Astrocyte (in vitro differentiated cells and primary cell): ENCODE measurements at regions not wholly inside any gene's neighbourhood (a gene's known extent, or its start where the extent isn't known, plus 50 kb on each side); places are given as distances from the start of the nearest gene placed in this dataset.

Experiments used
- DNase-seq: peaks from one replicate; pipeline ENCODE4 v3.0.0-alpha.2; 2010; ENCODE audit warnings: low read depth
- FAIRE-seq: peaks from 2 replicates; lab custom pipeline; 2011; peaks lifted over from hg19 to GRCh38; lab: Jason Lieb, UNC
- H2AFZ ChIP-seq: 2 replicates; pipeline ENCODE4 v1.6.0; 2012; ENCODE audit warnings: low read depth, low read length, inconsistent platforms
- H3K27ac ChIP-seq: 2 replicates; pipeline ENCODE4 v1.5.1; 2011; ENCODE audit warnings: low read depth, low read length, inconsistent platforms
- H3K27me3 ChIP-seq: 2 replicates; pipeline ENCODE4 v1.6.0; 2011; ENCODE audit warnings: low read length, inconsistent platforms; ENCODE audit not compliant: insufficient read depth
- H3K36me3 ChIP-seq: 2 replicates; pipeline ENCODE4 v1.5.1; 2011; ENCODE audit warnings: low read length, inconsistent platforms; ENCODE audit not compliant: insufficient read depth
- H3K4me1 ChIP-seq: 2 replicates; pipeline ENCODE4 v1.5.1; 2011; ENCODE audit warnings: low read length, inconsistent platforms; ENCODE audit not compliant: insufficient read depth
- H3K4me2 ChIP-seq: 2 replicates; pipeline ENCODE4 v1.6.0; 2012; ENCODE audit warnings: low read length, inconsistent platforms
- H3K4me3 ChIP-seq: 2 replicates; pipeline ENCODE4 v1.5.1; 2011; ENCODE audit warnings: low read depth, mild to moderate bottlenecking, low read length, inconsistent platforms; ENCODE audit not compliant: insufficient read depth
- H3K79me2 ChIP-seq: 2 replicates; pipeline ENCODE4 v1.6.0; 2012; ENCODE audit warnings: mild to moderate bottlenecking, low read length, inconsistent platforms; ENCODE audit not compliant: insufficient read depth
- H3K9ac ChIP-seq: 2 replicates; pipeline ENCODE4 v1.6.0; 2012; ENCODE audit warnings: mild to moderate bottlenecking, low read length, inconsistent platforms
- H3K9me3 ChIP-seq: 2 replicates; pipeline ENCODE4 v1.5.1; 2012; ENCODE audit warnings: low read depth, mild to moderate bottlenecking, low read length, inconsistent platforms; ENCODE audit not compliant: insufficient read depth
- H4K20me1 ChIP-seq: 2 replicates; pipeline ENCODE4 v1.6.0; 2012; ENCODE audit warnings: low read length, inconsistent platforms; ENCODE audit not compliant: insufficient read depth
- H3K27ac Mint-ChIP-seq: one replicate; pipeline ENCODE4 v1.8.0; 2021; ENCODE audit warnings: mild to moderate bottlenecking, mixed read lengths; ENCODE audit not compliant: unreplicated experiment
- H3K27me3 Mint-ChIP-seq: one replicate; pipeline ENCODE4 v1.8.0; 2021; ENCODE audit warnings: low read depth, mixed read lengths; ENCODE audit not compliant: unreplicated experiment
- H3K36me3 Mint-ChIP-seq: one replicate; pipeline ENCODE4 v1.8.0; 2021; ENCODE audit warnings: low read depth, mixed read lengths; ENCODE audit not compliant: unreplicated experiment
- H3K4me1 Mint-ChIP-seq: one replicate; pipeline ENCODE4 v1.8.0; 2021; ENCODE audit warnings: low read depth, mixed read lengths; ENCODE audit not compliant: unreplicated experiment
- H3K4me3 Mint-ChIP-seq: one replicate; pipeline ENCODE4 v1.8.0; 2021; ENCODE audit warnings: mild to moderate bottlenecking, moderate library complexity, mixed read lengths; ENCODE audit not compliant: unreplicated experiment
- H3K9me3 Mint-ChIP-seq: one replicate; pipeline ENCODE4 v1.8.0; 2021; ENCODE audit warnings: mild to moderate bottlenecking, mixed read lengths; ENCODE audit not compliant: unreplicated experiment
- EZH2 ChIP-seq: IDR thresholded peaks from 2 replicates; pipeline ENCODE4 v1.6.1; 2012; ENCODE audit warnings: mild to moderate bottlenecking, low read length, inconsistent platforms; ENCODE audit not compliant: insufficient read depth
- TF ChIP-seq, protein P1 (sequence below): IDR thresholded peaks from 2 replicates; pipeline ENCODE4 v1.5.1; 2011; ENCODE audit warnings: low read depth, mild to moderate bottlenecking, inconsistent platforms, low read length, moderate library complexity; ENCODE audit not compliant: insufficient read depth

DNA sequence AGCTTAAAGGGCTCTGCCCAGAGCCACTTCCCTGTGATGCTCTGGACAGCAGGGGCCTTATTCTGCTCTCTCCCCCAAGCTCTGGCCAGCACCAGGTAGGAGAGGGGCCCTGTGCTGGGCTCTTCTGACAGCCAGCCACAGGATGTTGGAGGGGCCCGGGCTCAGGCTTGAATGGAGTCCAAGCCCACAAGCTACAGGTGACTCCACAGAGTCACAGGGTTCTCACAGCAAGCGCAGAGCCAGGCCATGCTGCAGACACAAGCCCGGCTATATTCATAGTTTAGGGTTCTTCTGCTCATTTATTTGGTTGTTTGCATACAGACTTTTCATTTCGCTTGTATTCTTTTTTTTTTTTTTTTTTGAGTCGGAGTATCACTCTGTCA is 1392.8 kb downstream of the BRD1 start:
- Histone ChIP-seq H3K27me3 (no peaks in the 10 kb centered on the region), H3K9me3 (no peaks in the 10 kb centered on the region), H3K4me3 (no peak overlapping the region), H3K27ac (no peak overlapping the region), H3K9ac (no peak overlapping the region), H4K20me1 (no peaks in the 10 kb centered on the region), H3K36me3 (no peaks in the 10 kb centered on the region), H2AFZ (no peak overlapping the region), H3K4me2 (no peak overlapping the region), H3K4me1 (no peaks in the 10 kb centered on the region), H3K79me2 (no peaks in the 10 kb centered on the region)
- H3K36me3 Mint-ChIP-seq, result no peaks in the 10 kb centered on the region
- no peak for DNase-seq
- no peak overlapping the region for H3K27ac Mint-ChIP-seq
- no peak for FAIRE-seq
- peaks cover 2% of the 10 kb centered on the region for H3K9me3 Mint-ChIP-seq
- peaks cover 37% of the 10 kb centered on the region for H3K27me3 Mint-ChIP-seq
- TF ChIP-seq, protein P1, sequence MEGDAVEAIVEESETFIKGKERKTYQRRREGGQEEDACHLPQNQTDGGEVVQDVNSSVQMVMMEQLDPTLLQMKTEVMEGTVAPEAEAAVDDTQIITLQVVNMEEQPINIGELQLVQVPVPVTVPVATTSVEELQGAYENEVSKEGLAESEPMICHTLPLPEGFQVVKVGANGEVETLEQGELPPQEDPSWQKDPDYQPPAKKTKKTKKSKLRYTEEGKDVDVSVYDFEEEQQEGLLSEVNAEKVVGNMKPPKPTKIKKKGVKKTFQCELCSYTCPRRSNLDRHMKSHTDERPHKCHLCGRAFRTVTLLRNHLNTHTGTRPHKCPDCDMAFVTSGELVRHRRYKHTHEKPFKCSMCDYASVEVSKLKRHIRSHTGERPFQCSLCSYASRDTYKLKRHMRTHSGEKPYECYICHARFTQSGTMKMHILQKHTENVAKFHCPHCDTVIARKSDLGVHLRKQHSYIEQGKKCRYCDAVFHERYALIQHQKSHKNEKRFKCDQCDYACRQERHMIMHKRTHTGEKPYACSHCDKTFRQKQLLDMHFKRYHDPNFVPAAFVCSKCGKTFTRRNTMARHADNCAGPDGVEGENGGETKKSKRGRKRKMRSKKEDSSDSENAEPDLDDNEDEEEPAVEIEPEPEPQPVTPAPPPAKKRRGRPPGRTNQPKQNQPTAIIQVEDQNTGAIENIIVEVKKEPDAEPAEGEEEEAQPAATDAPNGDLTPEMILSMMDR, result no peak
- no peak for TF ChIP-seq EZH2
- peaks cover 4% of the 10 kb centered on the region for H3K4me1 Mint-ChIP-seq
- no peak overlapping the region for H3K4me3 Mint-ChIP-seq

DNA sequence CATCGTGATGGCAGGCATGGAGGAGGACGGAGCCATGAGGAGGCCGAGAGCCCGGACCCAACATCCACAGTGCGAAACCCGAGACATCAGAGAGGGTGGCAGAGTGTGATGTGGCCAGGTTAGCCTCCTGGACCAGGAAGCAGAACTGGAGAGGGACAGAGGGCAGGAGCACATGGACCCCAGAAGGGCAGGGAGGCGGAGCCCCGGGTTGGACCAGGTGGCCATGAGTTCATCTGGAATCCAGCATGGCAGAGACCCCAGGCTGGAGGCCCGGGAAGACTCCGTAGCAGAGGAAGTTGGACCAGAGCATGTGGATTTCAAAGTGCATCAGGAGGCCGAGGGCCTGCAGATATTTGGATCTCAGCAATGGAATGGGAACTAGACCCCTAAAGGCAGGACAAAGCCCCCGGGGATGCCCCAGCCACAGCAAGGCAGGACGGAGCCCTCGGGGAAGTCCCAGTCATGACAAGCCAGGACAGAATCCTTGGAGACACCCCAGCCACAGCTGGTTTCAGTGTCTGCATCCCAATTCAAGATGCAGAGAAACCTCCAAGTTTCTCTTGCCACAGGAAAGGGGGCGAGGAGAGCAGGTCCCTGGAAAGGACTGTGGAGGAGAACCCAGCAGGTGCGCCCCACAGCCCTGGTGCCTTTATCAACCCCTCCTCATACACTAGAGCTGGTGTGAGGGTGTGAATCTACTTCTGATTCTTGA is 1393.4 kb downstream of the BRD1 start:
- H3K9me3 ChIP-seq, result no peaks in the 10 kb centered on the region
- no peaks in the 10 kb centered on the region for H3K27me3 ChIP-seq
- no peak overlapping the region for H3K27ac Mint-ChIP-seq

DNA sequence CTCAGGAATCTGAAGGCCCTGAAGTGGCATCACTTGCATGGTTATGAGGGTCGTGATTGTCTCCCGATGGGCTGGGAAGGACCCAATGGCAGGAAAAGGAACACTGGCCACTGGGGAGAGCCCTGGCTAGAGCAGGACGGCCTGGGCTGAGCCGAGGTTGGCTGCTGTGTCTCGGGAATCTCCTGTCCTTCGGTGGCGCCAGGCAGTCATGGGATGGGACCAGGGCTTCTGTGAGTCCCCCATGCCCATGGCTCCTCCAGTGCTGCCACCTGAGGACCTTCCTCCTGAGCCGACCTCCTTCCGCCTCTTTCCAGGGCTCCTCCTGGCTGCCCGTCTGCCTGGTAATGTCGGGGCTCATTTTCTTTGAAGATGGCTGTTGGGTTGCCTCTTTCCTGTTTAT is 1394.0 kb downstream of the BRD1 start:
- Mint-ChIP-seq H3K4me3 (no peak overlapping the region), H3K36me3 (peaks cover 2% of the 10 kb centered on the region), H3K27ac (no peak overlapping the region), H3K27me3 (peaks cover 33% of the 10 kb centered on the region), H3K4me1 (peaks cover 7% of the 10 kb centered on the region), H3K9me3 (peaks cover 2% of the 10 kb centered on the region)
- no peak for DNase-seq
- Histone ChIP-seq H4K20me1 (no peaks in the 10 kb centered on the region), H3K27me3 (no peaks in the 10 kb centered on the region), H3K4me2 (no peak overlapping the region), H3K9ac (no peak overlapping the region), H3K4me3 (no peak overlapping the region), H3K9me3 (no peaks in the 10 kb centered on the region), H3K4me1 (no peaks in the 10 kb centered on the region), H3K36me3 (no peaks in the 10 kb centered on the region), H2AFZ (no peak overlapping the region), H3K27ac (no peak overlapping the region), H3K79me2 (no peaks in the 10 kb centered on the region)
- FAIRE-seq, result no peak
- no peak for TF ChIP-seq EZH2
- TF ChIP-seq, protein P1, result no peak

More for the DNA sequence above, 1393.4 kb downstream of the BRD1 start:
- Histone ChIP-seq H3K36me3 (no peaks in the 10 kb centered on the region), H2AFZ (no peak overlapping the region), H3K27ac (no peak overlapping the region), H3K4me2 (no peak overlapping the region), H3K79me2 (no peaks in the 10 kb centered on the region), H3K9ac (no peak overlapping the region), H3K4me3 (no peak overlapping the region), H3K4me1 (no peaks in the 10 kb centered on the region), H4K20me1 (no peaks in the 10 kb centered on the region)
- no peak for TF ChIP-seq EZH2
- TF ChIP-seq, protein P1, result no peak
- H3K4me3 Mint-ChIP-seq, result no peak overlapping the region
- H3K4me1 Mint-ChIP-seq, result peaks cover 3% of the 10 kb centered on the region
- H3K9me3 Mint-ChIP-seq, result peaks cover 2% of the 10 kb centered on the region
- no peaks in the 10 kb centered on the region for H3K36me3 Mint-ChIP-seq
- no peak for FAIRE-seq
- peaks cover 32% of the 10 kb centered on the region for H3K27me3 Mint-ChIP-seq
- DNase-seq, result no peak
